MCF 10A (cell line): ENCODE measurements at regions not wholly inside any gene's neighbourhood (a gene's known extent, or its start where the extent isn't known, plus 50 kb on each side); places are given as distances from the start of the nearest gene placed in this dataset.
A peak's percentile ranks its signal among the peaks of the same experiment; 100 is the strongest.

Source experiments
- BruUV-seq: library from RNA; stranded (reverse); fragments of 400-500 nt; replicated peaks from 2 replicates; lab custom pipeline; 2021; lab: Mats Ljungman, UMichigan
- CTCF ChIA-PET: fragments of 300-600 bp; sonication (Branson Sonifier 250); formaldehyde crosslinking; extraction: SDS; loops from one replicate; lab custom pipeline; 2021; ENCODE audit warnings: antibody characterized with exemption, inconsistent platforms; lab: Yijun Ruan, JAX
- POLR2A ChIA-PET: fragments of 300-600, 350-650 bp; sonication (Branson Sonifier 250); formaldehyde crosslinking; extraction: SDS; loops from one replicate; lab custom pipeline; 2020; ENCODE audit warnings: antibody characterized with exemption, inconsistent platforms; lab: Yijun Ruan, JAX
- DNase-seq: peaks from one replicate; pipeline ENCODE4 v3.0.0-alpha.2; 2018; ENCODE audit not compliant: unreplicated experiment
- H3K27ac Mint-ChIP-seq: one replicate; pipeline ENCODE4 v1.8.0; 2022; ENCODE audit warnings: mild to moderate bottlenecking, low read depth, mixed read lengths; ENCODE audit not compliant: unreplicated experiment
- H3K27me3 Mint-ChIP-seq: one replicate; pipeline ENCODE4 v1.8.0; 2022; ENCODE audit warnings: mixed read lengths; ENCODE audit not compliant: insufficient read depth, unreplicated experiment
- H3K36me3 Mint-ChIP-seq: one replicate; pipeline ENCODE4 v1.8.0; 2022; ENCODE audit warnings: mild to moderate bottlenecking, moderate library complexity, mixed read lengths; ENCODE audit not compliant: insufficient read depth, unreplicated experiment
- H3K4me1 Mint-ChIP-seq: one replicate; pipeline ENCODE4 v1.8.0; 2022; ENCODE audit warnings: mixed read lengths; ENCODE audit not compliant: insufficient read depth, unreplicated experiment
- H3K4me3 Mint-ChIP-seq: one replicate; pipeline ENCODE4 v1.8.0; 2022; ENCODE audit warnings: mild to moderate bottlenecking, moderate library complexity, mixed read lengths; ENCODE audit not compliant: unreplicated experiment
- H3K9me3 Mint-ChIP-seq: one replicate; pipeline ENCODE4 v1.8.0; 2022; ENCODE audit warnings: mixed read lengths; ENCODE audit not compliant: unreplicated experiment
- intact Hi-C: fragments of 100-400 bp; cut with micrococcal nuclease; formaldehyde crosslinking; loops from 2 replicates; pipeline ENCODE4 v1.14.1; 2022
- TF ChIP-seq, protein P1 (sequence below): fragments of 200-600 bp; IDR thresholded peaks from one replicate; pipeline ENCODE4 v1.8.0; 2022; ENCODE audit warnings: antibody characterized with exemption, mild to moderate bottlenecking; ENCODE audit not compliant: unreplicated experiment

DNA sequence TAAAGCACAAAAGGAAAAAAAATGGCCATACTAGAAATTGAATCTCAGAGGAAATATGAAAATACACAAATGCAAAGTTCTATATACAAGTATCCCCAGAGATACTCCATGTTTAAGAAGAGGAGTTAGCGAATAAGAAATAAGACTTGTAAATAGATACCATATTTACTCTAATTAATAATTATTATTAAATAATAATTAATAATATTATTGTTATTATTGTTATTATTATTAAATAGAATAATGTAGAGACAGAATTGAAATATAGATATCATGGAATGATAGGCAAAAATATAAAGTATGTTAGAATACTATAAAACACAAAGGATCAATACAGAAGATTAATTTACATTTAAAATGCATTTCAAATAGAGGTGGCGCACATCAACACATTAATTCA lies 1047.5 kb upstream of the MIR17HG start:
- Mint-ChIP-seq H3K27ac (peak overlapping the region; percentile 31), H3K4me3 (no peak overlapping the region), H3K9me3 (no peaks in the 10 kb centered on the region), H3K4me1 (peaks cover 5% of the 10 kb centered on the region), H3K27me3 (no peaks in the 10 kb centered on the region), H3K36me3 (no peaks in the 10 kb centered on the region)
- no TSS peak for BruUV-seq
- ChIA-PET POLR2A (no interaction called here), CTCF (no interaction called here)
- TF ChIP-seq, protein P1, sequence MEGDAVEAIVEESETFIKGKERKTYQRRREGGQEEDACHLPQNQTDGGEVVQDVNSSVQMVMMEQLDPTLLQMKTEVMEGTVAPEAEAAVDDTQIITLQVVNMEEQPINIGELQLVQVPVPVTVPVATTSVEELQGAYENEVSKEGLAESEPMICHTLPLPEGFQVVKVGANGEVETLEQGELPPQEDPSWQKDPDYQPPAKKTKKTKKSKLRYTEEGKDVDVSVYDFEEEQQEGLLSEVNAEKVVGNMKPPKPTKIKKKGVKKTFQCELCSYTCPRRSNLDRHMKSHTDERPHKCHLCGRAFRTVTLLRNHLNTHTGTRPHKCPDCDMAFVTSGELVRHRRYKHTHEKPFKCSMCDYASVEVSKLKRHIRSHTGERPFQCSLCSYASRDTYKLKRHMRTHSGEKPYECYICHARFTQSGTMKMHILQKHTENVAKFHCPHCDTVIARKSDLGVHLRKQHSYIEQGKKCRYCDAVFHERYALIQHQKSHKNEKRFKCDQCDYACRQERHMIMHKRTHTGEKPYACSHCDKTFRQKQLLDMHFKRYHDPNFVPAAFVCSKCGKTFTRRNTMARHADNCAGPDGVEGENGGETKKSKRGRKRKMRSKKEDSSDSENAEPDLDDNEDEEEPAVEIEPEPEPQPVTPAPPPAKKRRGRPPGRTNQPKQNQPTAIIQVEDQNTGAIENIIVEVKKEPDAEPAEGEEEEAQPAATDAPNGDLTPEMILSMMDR, result no peak
- no peak for DNase-seq
- intact Hi-C loops, result no loop called here

DNA sequence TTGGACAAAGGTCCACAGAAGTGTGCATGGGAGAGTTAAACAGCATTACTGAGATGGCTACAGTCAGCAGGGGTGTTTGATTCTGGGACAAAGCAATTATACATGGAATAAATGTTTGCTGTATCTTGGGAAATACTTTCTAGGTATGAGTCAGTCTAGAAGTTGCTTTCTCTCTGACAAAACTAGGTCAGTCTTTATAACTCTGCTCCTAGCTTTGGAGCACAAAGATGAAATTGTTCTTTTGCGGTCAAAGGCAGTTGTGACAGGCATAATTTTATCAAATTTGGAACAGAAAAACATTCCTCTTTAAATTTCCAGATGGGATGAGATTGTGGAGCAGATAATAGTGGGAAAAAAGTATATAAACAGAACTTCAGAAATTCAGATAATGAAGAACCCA lies 1045.4 kb upstream of the MIR17HG start:
- Mint-ChIP-seq H3K36me3 (no peaks in the 10 kb centered on the region), H3K4me3 (no peak overlapping the region), H3K27ac (no peak overlapping the region), H3K27me3 (no peaks in the 10 kb centered on the region), H3K4me1 (peaks cover 5% of the 10 kb centered on the region), H3K9me3 (no peaks in the 10 kb centered on the region)
- TF ChIP-seq, protein P1, result no peak
- CTCF ChIA-PET, result no interaction called here
- POLR2A ChIA-PET, result interaction anchor here (1.1 kb wide), 1 partner anchor 11 kb away, joined by 3 read pairs; no protein-coding TSS in a partner anchor
- DNase-seq, result peak; percentile 14
- intact Hi-C loops, result no loop called here
- BruUV-seq, result no TSS peak

DNA sequence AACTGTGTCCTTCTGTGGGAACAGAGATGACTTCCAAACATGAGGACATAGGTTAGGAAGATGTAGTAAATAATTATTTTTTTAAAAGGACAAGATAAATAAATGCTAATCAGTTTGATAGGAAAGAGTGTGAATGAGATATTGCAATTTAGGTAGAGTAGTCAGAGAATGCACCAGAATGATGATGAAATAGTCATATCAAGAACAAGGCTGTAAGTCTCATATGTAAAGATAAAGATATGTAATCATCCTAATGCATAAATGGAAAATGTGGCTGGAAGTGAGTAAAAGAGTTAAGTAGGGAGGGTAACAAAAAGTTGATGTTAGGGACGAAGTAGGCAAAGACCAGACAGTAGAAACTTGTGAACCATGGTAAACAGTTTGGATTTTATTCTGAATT lies 1041.7 kb upstream of the MIR17HG start:
- peaks cover 5% of the 10 kb centered on the region for H3K4me1 Mint-ChIP-seq
- H3K27ac Mint-ChIP-seq, result no peak overlapping the region
- no peak for DNase-seq
- POLR2A ChIA-PET, result no interaction called here
- H3K9me3 Mint-ChIP-seq, result no peaks in the 10 kb centered on the region
- H3K36me3 Mint-ChIP-seq, result no peaks in the 10 kb centered on the region
- no TSS peak for BruUV-seq
- H3K27me3 Mint-ChIP-seq, result no peaks in the 10 kb centered on the region
- TF ChIP-seq, protein P1, result no peak
- intact Hi-C loops, result no loop called here
- H3K4me3 Mint-ChIP-seq, result no peak overlapping the region
- CTCF ChIA-PET, result no interaction called here

DNA sequence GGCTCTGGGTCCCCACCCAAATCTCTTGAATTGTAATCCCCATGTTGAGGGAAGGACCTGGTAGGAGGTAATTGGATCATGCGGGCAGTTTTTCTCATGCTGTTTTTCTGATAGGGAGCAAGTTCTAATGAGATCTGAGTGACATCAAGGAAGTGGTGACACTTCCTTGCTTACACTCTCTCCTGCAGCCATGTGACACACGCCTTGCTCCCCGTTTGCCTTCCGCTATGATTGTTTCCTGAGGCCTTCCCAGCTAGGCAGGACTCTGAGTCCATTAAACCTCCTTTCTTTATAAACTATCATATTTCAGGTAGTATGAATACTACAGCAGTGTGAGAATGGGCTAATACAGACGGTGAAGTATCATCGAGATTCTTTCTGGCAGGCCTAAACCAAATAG lies 1040.4 kb upstream of the MIR17HG start:
- ChIA-PET POLR2A (no interaction called here), CTCF (no interaction called here)
- DNase-seq, result no peak
- H3K36me3 Mint-ChIP-seq, result no peaks in the 10 kb centered on the region
- peaks cover 3% of the 10 kb centered on the region for H3K4me1 Mint-ChIP-seq
- no peak overlapping the region for H3K4me3 Mint-ChIP-seq
- intact Hi-C loops, result no loop called here
- TF ChIP-seq, protein P1, result no peak
- no peaks in the 10 kb centered on the region for H3K9me3 Mint-ChIP-seq
- no peak overlapping the region for H3K27ac Mint-ChIP-seq
- no peaks in the 10 kb centered on the region for H3K27me3 Mint-ChIP-seq
- no TSS peak for BruUV-seq
